ENCODE measurements at regions not wholly inside any gene's neighbourhood (a gene's known extent, or its start where the extent isn't known, plus 50 kb on each side); places are given as distances from the start of the nearest gene placed in this dataset.

DNA sequence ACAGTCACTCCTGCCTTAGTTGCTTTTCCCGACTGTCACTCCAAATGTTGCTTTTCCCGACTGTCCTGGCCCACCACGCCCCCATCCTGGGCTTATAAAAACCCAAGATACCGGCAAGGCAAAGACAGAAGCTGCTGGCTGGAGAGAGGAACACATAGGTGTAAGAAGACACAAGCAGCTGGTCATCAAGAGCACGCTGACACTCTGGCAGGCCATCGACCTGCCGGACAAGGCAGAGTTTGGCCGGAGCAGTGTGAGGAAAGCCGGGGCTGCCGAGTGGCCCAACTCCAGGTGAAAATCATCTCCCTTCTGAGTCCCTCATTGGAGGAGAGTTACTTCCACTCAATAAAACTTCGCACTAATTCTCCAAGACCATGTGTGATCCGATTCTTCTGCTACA, 349.5 kb downstream of the SLITRK1 start:
- TF ChIP-seq ZNF416 (tag by site-specific recombination; IDR thresholded peaks at IDR 0.05) = no peak
- no peak for TF ChIP-seq SP2 (tag by site-specific recombination; IDR thresholded peaks at IDR 0.05)
- no peak for TF ChIP-seq KLF1 (tag by site-specific recombination; IDR thresholded peaks at IDR 0.05)
- TF ChIP-seq, protein P1, sequence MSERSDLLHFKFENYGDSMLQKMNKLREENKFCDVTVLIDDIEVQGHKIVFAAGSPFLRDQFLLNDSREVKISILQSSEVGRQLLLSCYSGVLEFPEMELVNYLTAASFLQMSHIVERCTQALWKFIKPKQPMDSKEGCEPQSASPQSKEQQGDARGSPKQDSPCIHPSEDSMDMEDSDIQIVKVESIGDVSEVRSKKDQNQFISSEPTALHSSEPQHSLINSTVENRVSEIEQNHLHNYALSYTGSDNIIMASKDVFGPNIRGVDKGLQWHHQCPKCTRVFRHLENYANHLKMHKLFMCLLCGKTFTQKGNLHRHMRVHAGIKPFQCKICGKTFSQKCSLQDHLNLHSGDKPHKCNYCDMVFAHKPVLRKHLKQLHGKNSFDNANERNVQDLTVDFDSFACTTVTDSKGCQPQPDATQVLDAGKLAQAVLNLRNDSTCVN (tag by site-specific recombination; optimal IDR thresholded peaks at IDR 0.05) = no peak
- no peak for TF ChIP-seq ZNF274 (IDR thresholded peaks at IDR 0.05; ENCODE audit: low read length)
- no peak for TF ChIP-seq ZNF274 (tag by site-specific recombination; IDR thresholded peaks at IDR 0.05; ENCODE audit: borderline replicate concordance)
- no peak for TF ChIP-seq ZNF768 (tag by site-specific recombination; IDR thresholded peaks at IDR 0.05)
